ENCODE measurements at regions not wholly inside any gene's neighbourhood (a gene's known extent, or its start where the extent isn't known, plus 50 kb on each side); places are given as distances from the start of the nearest gene placed in this dataset.

DNA sequence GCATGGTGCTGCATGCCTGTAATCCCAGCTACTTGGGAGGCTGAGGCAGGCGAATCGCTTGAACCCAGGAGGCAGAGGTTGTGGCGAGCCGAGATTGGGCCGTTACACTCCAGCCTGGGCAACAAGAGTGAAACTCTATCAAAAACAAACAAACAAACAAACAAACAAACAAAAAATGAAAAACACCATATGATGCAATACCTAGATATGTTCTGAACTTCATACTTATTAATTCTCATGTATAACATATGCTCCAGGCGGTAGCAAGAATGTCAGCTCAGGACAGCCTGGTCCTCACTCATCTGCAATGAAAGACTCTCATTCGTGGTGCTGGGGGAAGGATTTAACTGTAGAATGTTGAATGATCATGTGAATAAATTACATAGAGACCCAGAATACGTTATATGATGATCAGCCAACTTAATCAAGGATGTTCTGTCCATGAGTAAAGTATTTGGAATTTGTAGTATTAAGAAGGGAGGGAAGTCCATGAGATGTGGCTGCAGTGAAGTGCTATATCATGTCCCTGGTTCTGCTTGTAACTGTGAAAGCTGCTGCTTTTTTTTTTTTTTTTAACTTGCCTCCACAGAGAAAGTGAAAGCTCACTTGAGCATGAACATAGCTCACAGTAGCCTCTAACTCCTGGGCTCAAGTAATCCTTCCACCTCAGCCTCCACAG is 206.8 kb downstream of the UQCRFS1 start:
- Histone ChIP-seq H3K4me2 (ENCODE audit: insufficient read depth, low read length, poor library complexity, severe bottlenecking) (no peak overlapping the region), H4K8ac (ENCODE audit: low read depth, low read length) (no peak overlapping the region), H3K4me1 (ENCODE audit: control insufficient read depth in 2 of 2, insufficient read depth in 1 of 2, low read depth in 1 of 2, low read length in 2 of 2) (peaks cover 0 to 12% of the 10 kb centered on the region in 2 donors), H3K27me3 (ENCODE audit: control insufficient read depth in 3 of 3, insufficient read depth in 3 of 3, low read depth in 1 of 3, low read length in 3 of 3) (no peaks in the 10 kb centered on the region), H2BK15ac (ENCODE audit: low read length) (no peak overlapping the region), H2BK5ac (ENCODE audit: low read length) (no peak overlapping the region), H2BK12ac (ENCODE audit: low read length) (no peak overlapping the region), H3K4ac (ENCODE audit: low read length) (no peak overlapping the region), H3K18ac (ENCODE audit: low read length) (no peak overlapping the region), H3K4me3 (ENCODE audit: low read length in 2 of 2) (no peak overlapping the region), H2AK5ac (ENCODE audit: low read depth, low read length) (no peak overlapping the region), H3K9ac (ENCODE audit: low read depth, low read length, poor library complexity) (no peak overlapping the region), H3K23ac (ENCODE audit: low read depth, low read length, poor library complexity) (no peak overlapping the region), H3K27ac (replicated peaks; ENCODE audit: low read length) (no peak overlapping the region), H3K79me1 (ENCODE audit: low read depth, low read length) (peaks cover 4% of the 10 kb centered on the region), H2AFZ (ENCODE audit: low read length) (no peak overlapping the region), H3K9me3 (replicated peaks in 1 of 2; ENCODE audit: control insufficient read depth in 2 of 2, insufficient read depth in 1 of 2, low read depth in 1 of 2, low read length in 2 of 2) (peaks cover 0 to 3% of the 10 kb centered on the region in 2 donors), H4K91ac (ENCODE audit: low read depth, low read length, poor library complexity) (no peak overlapping the region), H3K14ac (ENCODE audit: low read length) (no peak overlapping the region), H2BK120ac (ENCODE audit: low read depth, low read length) (no peak overlapping the region), H3K36me3 (replicated peaks in 1 of 2; ENCODE audit: control insufficient read depth in 2 of 2, insufficient read depth in 2 of 2, low read length in 2 of 2) (no peaks in the 10 kb centered on the region)
- no CpG with 5 or more reads among the region's 8 CpGs for WGBS, 2 donors (ENCODE audit: extremely low coverage in 2 of 2, insufficient read length in 2 of 2, insufficient replicate concordance in 1 of 2)
- no peak for DNase-seq (ENCODE audit: low spot score)

DNA sequence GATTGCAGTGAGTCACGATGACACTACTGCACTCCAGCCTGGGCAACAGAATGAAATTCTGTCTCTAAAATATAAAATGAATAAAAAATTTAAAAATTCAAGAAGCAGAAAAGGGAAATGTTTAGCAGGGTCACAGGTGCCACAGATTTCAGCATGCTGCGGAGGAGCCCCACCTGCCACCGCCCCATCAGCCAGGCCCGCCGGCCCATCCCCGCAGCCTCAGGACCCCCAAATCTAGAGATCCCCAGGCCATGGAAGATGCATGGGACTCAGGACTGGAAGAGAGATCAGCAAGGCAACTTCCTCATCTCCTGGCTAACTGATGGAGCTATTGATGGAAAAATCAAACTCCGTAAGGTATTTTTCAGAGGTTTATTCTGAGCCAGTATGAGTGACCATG is 208.2 kb downstream of the UQCRFS1 start:
- WGBS, 2 donors (ENCODE audit: extremely low coverage in 2 of 2, insufficient read length in 2 of 2, insufficient replicate concordance in 1 of 2), result no CpG with 5 or more reads among the region's 7 CpGs
- H2AK5ac ChIP-seq (ENCODE audit: low read depth, low read length), result no peak overlapping the region

DNA sequence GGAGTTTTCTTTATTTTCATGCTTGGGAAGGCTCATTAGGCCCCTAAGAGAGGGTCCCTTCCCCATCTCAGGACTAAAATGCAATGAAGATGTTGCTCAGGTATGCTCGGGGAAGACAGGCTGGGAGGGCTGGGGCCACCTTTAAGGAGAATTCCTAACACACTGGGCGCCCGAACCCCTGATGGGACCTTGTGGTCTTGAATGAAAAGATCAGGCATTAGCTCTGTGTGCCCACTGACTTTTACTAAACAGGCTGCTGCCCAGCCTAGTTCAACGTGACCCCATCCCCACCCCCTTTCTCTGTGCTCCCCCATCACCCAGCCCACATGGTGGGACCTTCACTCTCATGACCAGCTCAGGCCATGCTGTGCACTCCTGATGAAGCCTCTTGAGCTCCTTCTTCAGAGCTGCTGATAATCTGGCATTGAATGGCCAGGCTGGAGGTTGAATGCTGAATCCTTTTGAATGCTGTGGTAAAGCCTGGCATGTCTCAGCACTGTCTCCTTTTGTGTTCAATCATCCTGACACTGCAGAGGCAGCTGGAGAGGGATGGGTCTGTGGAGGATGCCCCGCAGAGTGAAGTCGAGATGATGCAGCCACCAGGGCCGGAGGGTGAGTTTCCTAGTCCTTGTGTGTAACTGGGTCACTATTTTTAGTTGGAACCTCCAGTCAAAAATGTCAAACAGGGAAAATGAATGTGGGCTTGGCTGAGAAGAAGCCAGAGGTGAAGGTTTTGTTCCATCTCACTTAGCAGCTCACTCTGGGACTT is 209.1 kb downstream of the UQCRFS1 start:
- no peak overlapping the region for H3K14ac ChIP-seq (ENCODE audit: low read length)
- no peak overlapping the region for H3K23ac ChIP-seq (ENCODE audit: low read depth, low read length, poor library complexity)
- H3K27ac ChIP-seq (replicated peaks; ENCODE audit: low read length), result no peak overlapping the region
- H3K4me1 ChIP-seq (ENCODE audit: control insufficient read depth in 2 of 2, insufficient read depth in 1 of 2, low read depth in 1 of 2, low read length in 2 of 2), result peaks cover 0 to 12% of the 10 kb centered on the region in 2 donors
- H3K9ac ChIP-seq (ENCODE audit: low read depth, low read length, poor library complexity), result no peak overlapping the region
- no CpG with 5 or more reads among the region's 7 CpGs for WGBS, 2 donors (ENCODE audit: extremely low coverage in 2 of 2, insufficient read length in 2 of 2, insufficient replicate concordance in 1 of 2)
- no peak overlapping the region for H2BK12ac ChIP-seq (ENCODE audit: low read length)
- H2BK120ac ChIP-seq (ENCODE audit: low read depth, low read length), result no peak overlapping the region
- no peak overlapping the region for H3K4me3 ChIP-seq (ENCODE audit: low read length in 2 of 2)
- DNase-seq (ENCODE audit: low spot score), result no peak
- H2BK15ac ChIP-seq (ENCODE audit: low read length), result peak overlapping the region; percentile 30
- H2BK5ac ChIP-seq (ENCODE audit: low read length), result no peak overlapping the region
- H2AK5ac ChIP-seq (ENCODE audit: low read depth, low read length), result peak overlapping the region; percentile 66
- no peaks in the 10 kb centered on the region for H3K27me3 ChIP-seq (ENCODE audit: control insufficient read depth in 3 of 3, insufficient read depth in 3 of 3, low read depth in 1 of 3, low read length in 3 of 3)
- no peak overlapping the region for H4K8ac ChIP-seq (ENCODE audit: low read depth, low read length)
- H2AFZ ChIP-seq (ENCODE audit: low read length), result no peak overlapping the region
- H3K4ac ChIP-seq (ENCODE audit: low read length), result no peak overlapping the region
- no peaks in the 10 kb centered on the region for H3K9me3 ChIP-seq (replicated peaks in 1 of 2; ENCODE audit: control insufficient read depth in 2 of 2, insufficient read depth in 1 of 2, low read depth in 1 of 2, low read length in 2 of 2)
- H3K79me1 ChIP-seq (ENCODE audit: low read depth, low read length), result no peaks in the 10 kb centered on the region
- no peak overlapping the region for H3K18ac ChIP-seq (ENCODE audit: low read length)
- peak overlapping the region; percentile 44 for H4K91ac ChIP-seq (ENCODE audit: low read depth, low read length, poor library complexity)
- H3K4me2 ChIP-seq (ENCODE audit: insufficient read depth, low read length, poor library complexity, severe bottlenecking), result peak overlapping the region; percentile 29
- no peaks in the 10 kb centered on the region for H3K36me3 ChIP-seq (replicated peaks in 1 of 2; ENCODE audit: control insufficient read depth in 2 of 2, insufficient read depth in 2 of 2, low read length in 2 of 2)

More for the DNA sequence above, 208.2 kb downstream of the UQCRFS1 start:
- Histone ChIP-seq H3K14ac (ENCODE audit: low read length) (no peak overlapping the region), H4K91ac (ENCODE audit: low read depth, low read length, poor library complexity) (no peak overlapping the region), H3K4ac (ENCODE audit: low read length) (no peak overlapping the region), H2AFZ (ENCODE audit: low read length) (no peak overlapping the region), H2BK15ac (ENCODE audit: low read length) (no peak overlapping the region), H3K4me2 (ENCODE audit: insufficient read depth, low read length, poor library complexity, severe bottlenecking) (no peak overlapping the region), H3K4me1 (ENCODE audit: control insufficient read depth in 2 of 2, insufficient read depth in 1 of 2, low read depth in 1 of 2, low read length in 2 of 2) (peaks cover 0 to 12% of the 10 kb centered on the region in 2 donors), H2BK5ac (ENCODE audit: low read length) (no peak overlapping the region), H4K8ac (ENCODE audit: low read depth, low read length) (no peak overlapping the region), H2BK12ac (ENCODE audit: low read length) (no peak overlapping the region), H3K79me1 (ENCODE audit: low read depth, low read length) (no peaks in the 10 kb centered on the region), H3K27ac (replicated peaks; ENCODE audit: low read length) (no peak overlapping the region), H3K18ac (ENCODE audit: low read length) (no peak overlapping the region), H2BK120ac (ENCODE audit: low read depth, low read length) (no peak overlapping the region), H3K9me3 (replicated peaks in 1 of 2; ENCODE audit: control insufficient read depth in 2 of 2, insufficient read depth in 1 of 2, low read depth in 1 of 2, low read length in 2 of 2) (peaks cover 0 to 1% of the 10 kb centered on the region in 2 donors), H3K27me3 (ENCODE audit: control insufficient read depth in 3 of 3, insufficient read depth in 3 of 3, low read depth in 1 of 3, low read length in 3 of 3) (no peaks in the 10 kb centered on the region), H3K36me3 (replicated peaks in 1 of 2; ENCODE audit: control insufficient read depth in 2 of 2, insufficient read depth in 2 of 2, low read length in 2 of 2) (no peaks in the 10 kb centered on the region), H3K9ac (ENCODE audit: low read depth, low read length, poor library complexity) (no peak overlapping the region), H3K4me3 (ENCODE audit: low read length in 2 of 2) (no peak overlapping the region), H3K23ac (ENCODE audit: low read depth, low read length, poor library complexity) (no peak overlapping the region)
- no peak for DNase-seq (ENCODE audit: low spot score)

DNA sequence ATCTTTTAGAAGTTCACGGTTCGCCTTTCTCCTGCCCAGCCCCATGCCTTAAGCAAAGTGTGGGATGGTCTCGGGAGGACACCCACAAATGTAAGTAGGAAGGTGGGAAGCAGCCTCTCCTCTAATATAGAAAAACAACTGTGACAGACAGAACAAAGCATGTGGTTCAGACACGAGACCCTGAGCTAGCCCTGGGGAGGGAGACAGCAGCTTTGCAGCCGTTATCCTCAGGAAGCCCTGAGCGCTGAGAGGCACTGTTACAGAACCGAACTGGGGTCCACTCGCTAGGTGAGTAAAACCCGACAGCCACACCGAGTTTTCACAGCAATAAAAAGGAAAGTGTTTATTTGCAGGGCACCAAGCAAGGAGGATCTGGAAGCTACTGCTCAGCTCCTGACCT is 210.6 kb downstream of the UQCRFS1 start:
- Histone ChIP-seq H3K27me3 (ENCODE audit: control insufficient read depth in 3 of 3, insufficient read depth in 3 of 3, low read depth in 1 of 3, low read length in 3 of 3) (no peaks in the 10 kb centered on the region), H3K9ac (ENCODE audit: low read depth, low read length, poor library complexity) (no peak overlapping the region), H3K23ac (ENCODE audit: low read depth, low read length, poor library complexity) (no peak overlapping the region), H2BK120ac (ENCODE audit: low read depth, low read length) (no peak overlapping the region), H3K18ac (ENCODE audit: low read length) (no peak overlapping the region), H3K4me2 (ENCODE audit: insufficient read depth, low read length, poor library complexity, severe bottlenecking) (no peak overlapping the region), H3K36me3 (replicated peaks in 1 of 2; ENCODE audit: control insufficient read depth in 2 of 2, insufficient read depth in 2 of 2, low read length in 2 of 2) (no peaks in the 10 kb centered on the region), H4K91ac (ENCODE audit: low read depth, low read length, poor library complexity) (no peak overlapping the region), H3K14ac (ENCODE audit: low read length) (no peak overlapping the region), H3K9me3 (replicated peaks in 1 of 2; ENCODE audit: control insufficient read depth in 2 of 2, insufficient read depth in 1 of 2, low read depth in 1 of 2, low read length in 2 of 2) (peaks cover 0 to 4% of the 10 kb centered on the region in 2 donors), H2AK5ac (ENCODE audit: low read depth, low read length) (no peak overlapping the region), H2BK15ac (ENCODE audit: low read length) (no peak overlapping the region), H3K4ac (ENCODE audit: low read length) (no peak overlapping the region), H3K79me1 (ENCODE audit: low read depth, low read length) (no peaks in the 10 kb centered on the region), H2BK5ac (ENCODE audit: low read length) (no peak overlapping the region), H3K27ac (replicated peaks; ENCODE audit: low read length) (no peak overlapping the region), H3K4me1 (ENCODE audit: control insufficient read depth in 2 of 2, insufficient read depth in 1 of 2, low read depth in 1 of 2, low read length in 2 of 2) (peaks cover 0 to 12% of the 10 kb centered on the region in 2 donors), H2AFZ (ENCODE audit: low read length) (no peak overlapping the region), H2BK12ac (ENCODE audit: low read length) (no peak overlapping the region), H4K8ac (ENCODE audit: low read depth, low read length) (no peak overlapping the region), H3K4me3 (ENCODE audit: low read length in 2 of 2) (no peak overlapping the region)
- DNase-seq (ENCODE audit: low spot score), result no peak
- no CpG with 5 or more reads among the region's 10 CpGs for WGBS, 2 donors (ENCODE audit: extremely low coverage in 2 of 2, insufficient read length in 2 of 2, insufficient replicate concordance in 1 of 2)

All from neuronal stem cell (in vitro differentiated cells).